ENCODE measurements at regions not wholly inside any gene's neighbourhood (a gene's known extent, or its start where the extent isn't known, plus 50 kb on each side); places are given as distances from the start of the nearest gene placed in this dataset.
A peak's percentile ranks its signal among the peaks of the same experiment; 100 is the strongest.

GRCh38 chr2:193537531-193537930 lies 1342.8 kb upstream of the TMEFF2 start:
- Histone ChIP-seq H3K9me3 (ENCODE audit: low read length) (no peaks in the 10 kb centered on the region; the same call in 1 of the 2 replicates), H3K4me1 (ENCODE audit: insufficient read depth, low read length) (0 out of 2 replicates have a peak, but pooled peaks cover 8% of the 10 kb centered on the region), H2AFZ (ENCODE audit: low read length) (no peak overlapping the region), H3K9ac (ENCODE audit: insufficient read depth, low read depth, low read length) (no peak overlapping the region), H4K20me1 (ENCODE audit: insufficient read depth, low read length) (no peaks in the 10 kb centered on the region), H3K79me2 (ENCODE audit: insufficient read depth, low read length) (no peaks in the 10 kb centered on the region), H3K4me3 (replicated peaks in 1 of 3; ENCODE audit: insufficient read depth in 1 of 3, low read depth in 2 of 3, low read length in 3 of 3) (no peak overlapping the region), H3K27me3 (ENCODE audit: control insufficient read depth in 1 of 2, insufficient read depth in 2 of 2, low read length in 2 of 2) (no peaks in the 10 kb centered on the region), H3K36me3 (replicated peaks in 1 of 2; ENCODE audit: control insufficient read depth in 1 of 2, insufficient read depth in 2 of 2, low read length in 2 of 2) (no peaks in the 10 kb centered on the region), H3K4me2 (ENCODE audit: low read depth, low read length) (no peak overlapping the region), H3K27ac (ENCODE audit: extremely low read length, insufficient read depth, low read length) (no peak overlapping the region)
- DNase-seq (ENCODE audit: low spot score) (no peak), FAIRE-seq (no peak), ATAC-seq (no peak)
- intact Hi-C loops (cut with micrococcal nuclease; ENCODE audit: unreplicated experiment), result no loop called here
- CTCF ChIA-PET (ENCODE audit: low intra/inter-chr PET ratio, low total read pairs), result no interaction called here
- POLR2A ChIA-PET, result no interaction called here
- TF ChIP-seq MAFF (IDR thresholded peaks at IDR 0.05; ENCODE audit: low read depth, low read length) (peak; percentile 43; the same call in 1 of the 2 replicates), MAFK (conservative IDR thresholded peaks at IDR 0.05 in 1 of 2, IDR thresholded peaks at IDR 0.05 in 1 of 2; ENCODE audit: low read length in 2 of 2) (peak; percentile 27 to 81; a peak in 3 of 4 replicates), PITX1 (CRISPR knock-in tag; IDR thresholded peaks at IDR 0.05) (no peak), HINFP (CRISPR knock-in tag; IDR thresholded peaks at IDR 0.05; ENCODE audit: low read depth) (no peak), POLR2AphosphoS2 (IDR thresholded peaks at IDR 0.05; ENCODE audit: low read depth, low read length) (no peak)
- WGBS (ENCODE audit: low lambda C conversion rate), result 49% methylated on average over 2 of the region's 2 CpGs
- BruUV-seq (replicated peaks), result no TSS peak
- in situ Hi-C loops (cut with HindIII; ENCODE audit: extremely low pct_ligation_motif_present, low pct_unique_long_range_greater_than_20kb), result no loop called here

GRCh38 chr2:193528458-193528857 lies 1333.7 kb upstream of the TMEFF2 start:
- POLR2A ChIA-PET, result no interaction called here
- H2AFZ ChIP-seq (ENCODE audit: low read length), result no peak overlapping the region
- no peak overlapping the region for H3K4me2 ChIP-seq (ENCODE audit: low read depth, low read length)
- H3K36me3 ChIP-seq (replicated peaks in 1 of 2; ENCODE audit: control insufficient read depth in 1 of 2, insufficient read depth in 2 of 2, low read length in 2 of 2), result no peaks in the 10 kb centered on the region
- TF ChIP-seq MAFK (conservative IDR thresholded peaks at IDR 0.05 in 1 of 2, IDR thresholded peaks at IDR 0.05 in 1 of 2; ENCODE audit: low read length in 2 of 2) (peak in 1 of 2 experiments; percentile 20; a peak in 2 of 4 replicates), DMTF1 (CRISPR knock-in tag; IDR thresholded peaks at IDR 0.05) (no peak)
- no peaks in the 10 kb centered on the region for H3K79me2 ChIP-seq (ENCODE audit: insufficient read depth, low read length)
- no peak overlapping the region for H3K27ac ChIP-seq (ENCODE audit: extremely low read length, insufficient read depth, low read length)
- H3K4me3 ChIP-seq (replicated peaks in 1 of 3; ENCODE audit: insufficient read depth in 1 of 3, low read depth in 2 of 3, low read length in 3 of 3), result no peak overlapping the region
- no TSS peak for BruUV-seq (replicated peaks)
- no peak for DNase-seq (ENCODE audit: low spot score)
- intact Hi-C loops (cut with micrococcal nuclease; ENCODE audit: unreplicated experiment), result no loop called here
- H3K27me3 ChIP-seq (ENCODE audit: control insufficient read depth in 1 of 2, insufficient read depth in 2 of 2, low read length in 2 of 2), result no peaks in the 10 kb centered on the region
- ATAC-seq, result no peak
- CTCF ChIA-PET (ENCODE audit: low intra/inter-chr PET ratio, low total read pairs), result no interaction called here
- no peaks in the 10 kb centered on the region for H4K20me1 ChIP-seq (ENCODE audit: insufficient read depth, low read length)
- WGBS (ENCODE audit: low lambda C conversion rate), result 43% methylated on average over 1 of the region's 1 CpG
- H3K4me1 ChIP-seq (ENCODE audit: insufficient read depth, low read length), result no peaks in the 10 kb centered on the region
- H3K9ac ChIP-seq (ENCODE audit: insufficient read depth, low read depth, low read length), result no peak overlapping the region
- in situ Hi-C loops (cut with HindIII; ENCODE audit: extremely low pct_ligation_motif_present, low pct_unique_long_range_greater_than_20kb), result no loop called here
- H3K9me3 ChIP-seq (ENCODE audit: low read length), result no peaks in the 10 kb centered on the region
- FAIRE-seq, result no peak
